Tibial nerve (tissue), 4 donors: ENCODE measurements at regions not wholly inside any gene's neighbourhood (a gene's known extent, or its start where the extent isn't known, plus 50 kb on each side); places are given as distances from the start of the nearest gene placed in this dataset.

Source experiments
- DNase-seq, 2 donors: peaks; one replicate each; pipeline ENCODE4 v3.0.0-alpha.2; 2019; ENCODE audit warnings: low spot score in 2 of 2
- H3K27ac ChIP-seq, 4 donors: fragments of 200-600 bp; sonication (generic) in 3 of 4; one replicate each; pipeline ENCODE4 v1.5.1; 2017 to 2019; ENCODE audit warnings: mild to moderate bottlenecking in 1 of 4
- H3K27me3 ChIP-seq, 2 donors: fragments of 200-600 bp; sonication (generic) in 1 of 2; one replicate each; pipeline versions ENCODE4 v1.5.1 to v1.6.0; 2017 to 2019
- H3K36me3 ChIP-seq, 3 donors: fragments of 200-600 bp; sonication (generic); one replicate each; pipeline ENCODE4 v1.5.1; 2018 to 2019
- H3K4me1 ChIP-seq, 4 donors: fragments of 200-600 bp; sonication (generic) in 3 of 4; one replicate each; pipeline ENCODE4 v1.5.1; 2017 to 2019
- H3K4me3 ChIP-seq, 4 donors: fragments of 200-600 bp; sonication (generic) in 3 of 4; one replicate each; pipeline ENCODE4 v1.5.1; 2017 to 2019; ENCODE audit warnings: mild to moderate bottlenecking in 1 of 4, moderate library complexity in 1 of 4
- H3K9me3 ChIP-seq, 4 donors: fragments of 200-600 bp; sonication (generic) in 3 of 4; one replicate each; pipeline ENCODE4 v1.5.1; 2017 to 2019
- CTCF ChIP-seq, 5 experiments: fragments of 200-600 bp in 3 of 5; fragments of 450-650 bp in 2 of 5; sonication (generic) in 3 of 5; IDR thresholded peaks; one replicate each; pipeline ENCODE4 v1.5.1; 2016 to 2019; ENCODE audit warnings: antibody characterized with exemption in 5 of 5, mild to moderate bottlenecking in 3 of 5, moderate library complexity in 2 of 5
- EP300 ChIP-seq, 2 donors: sonication (generic); formaldehyde crosslinking; IDR thresholded peaks; one replicate each; pipeline ENCODE4 v1.6.1; 2017; ENCODE audit warnings: antibody characterized with exemption in 2 of 2, mild to moderate bottlenecking in 1 of 2
- POLR2A ChIP-seq, 2 donors: fragments of 450-650 bp; IDR thresholded peaks; one replicate each; pipeline ENCODE4 v1.6.1; 2017; ENCODE audit warnings: antibody characterized with exemption in 2 of 2, mild to moderate bottlenecking in 2 of 2, moderate library complexity in 2 of 2
- WGBS, 2 donors: methylation state at CpG; one replicate each; pipeline ENCODE4 v1.1.5; 2018; 5-methylcytosine and 5-hydroxymethylcytosine counted together

GRCh38 chr12:91687052-91688017 lies 458.3 kb downstream of the BTG1 start:
- no peak for DNase-seq
- Histone ChIP-seq H3K9me3 (no peaks in the 10 kb centered on the region), H3K4me1 (no peaks in the 10 kb centered on the region), H3K4me3 (no peak overlapping the region), H3K27ac (no peak overlapping the region), H3K27me3 (no peaks in the 10 kb centered on the region), H3K36me3 (no peaks in the 10 kb centered on the region)
- TF ChIP-seq EP300 (IDR thresholded peaks at IDR 0.05) = no peak
- no peak for TF ChIP-seq POLR2A (IDR thresholded peaks at IDR 0.05)
- TF ChIP-seq CTCF (IDR thresholded peaks at IDR 0.05) = no peak
- WGBS, 2 donors = 68 to 71% methylated on average over 3 of the region's 3 CpGs

GRCh38 chr12:91685917-91686316 lies 459.7 kb downstream of the BTG1 start:
- Histone ChIP-seq H3K9me3 (no peaks in the 10 kb centered on the region), H3K4me1 (no peaks in the 10 kb centered on the region), H3K27ac (no peak overlapping the region), H3K4me3 (no peak overlapping the region), H3K36me3 (no peaks in the 10 kb centered on the region), H3K27me3 (no peaks in the 10 kb centered on the region)
- TF ChIP-seq POLR2A (IDR thresholded peaks at IDR 0.05) (no peak), CTCF (IDR thresholded peaks at IDR 0.05) (no peak), EP300 (IDR thresholded peaks at IDR 0.05) (no peak)
- DNase-seq = no peak
- WGBS, 2 donors = 69 to 79% methylated on average over 2 of the region's 2 CpGs

GRCh38 chr12:91681751-91682150 lies 463.9 kb downstream of the BTG1 start:
- no peak overlapping the region for H3K27ac ChIP-seq
- no peaks in the 10 kb centered on the region for H3K9me3 ChIP-seq
- H3K4me3 ChIP-seq = no peak overlapping the region
- H3K4me1 ChIP-seq = no peaks in the 10 kb centered on the region
- no peaks in the 10 kb centered on the region for H3K36me3 ChIP-seq
- no peaks in the 10 kb centered on the region for H3K27me3 ChIP-seq
- TF ChIP-seq POLR2A (IDR thresholded peaks at IDR 0.05) (no peak), CTCF (IDR thresholded peaks at IDR 0.05) (no peak), EP300 (IDR thresholded peaks at IDR 0.05) (no peak)
- 89 to 92% methylated on average over 11 of the region's 11 CpGs for WGBS, 2 donors
- no peak for DNase-seq

GRCh38 chr12:91680864-91681263 lies 464.8 kb downstream of the BTG1 start:
- Histone ChIP-seq H3K27me3 (no peaks in the 10 kb centered on the region), H3K9me3 (no peaks in the 10 kb centered on the region), H3K4me3 (no peak overlapping the region), H3K4me1 (no peaks in the 10 kb centered on the region), H3K36me3 (no peaks in the 10 kb centered on the region), H3K27ac (no peak overlapping the region)
- WGBS, 2 donors = 87 to 88% methylated on average over 2 of the region's 2 CpGs
- DNase-seq = no peak
- TF ChIP-seq POLR2A (IDR thresholded peaks at IDR 0.05) = no peak
- no peak for TF ChIP-seq EP300 (IDR thresholded peaks at IDR 0.05)
- TF ChIP-seq CTCF (IDR thresholded peaks at IDR 0.05) = no peak

GRCh38 chr12:91677556-91677955 lies 468.1 kb downstream of the BTG1 start:
- H3K27ac ChIP-seq = no peak overlapping the region
- 97 to 98% methylated on average over 1 of the region's 1 CpG for WGBS, 2 donors

More at GRCh38 chr12:91677556-91677955, 468.1 kb downstream of the BTG1 start:
- no peak overlapping the region for H3K4me3 ChIP-seq
- H3K9me3 ChIP-seq = no peaks in the 10 kb centered on the region
- H3K27me3 ChIP-seq = no peaks in the 10 kb centered on the region
- no peaks in the 10 kb centered on the region for H3K36me3 ChIP-seq
- no peak for DNase-seq
- TF ChIP-seq EP300 (IDR thresholded peaks at IDR 0.05) (no peak), POLR2A (IDR thresholded peaks at IDR 0.05) (no peak), CTCF (IDR thresholded peaks at IDR 0.05) (no peak)
- H3K4me1 ChIP-seq = no peaks in the 10 kb centered on the region
